ENCODE measurements at regions not wholly inside any gene's neighbourhood (a gene's known extent, or its start where the extent isn't known, plus 50 kb on each side); places are given as distances from the start of the nearest gene placed in this dataset.

DNA sequence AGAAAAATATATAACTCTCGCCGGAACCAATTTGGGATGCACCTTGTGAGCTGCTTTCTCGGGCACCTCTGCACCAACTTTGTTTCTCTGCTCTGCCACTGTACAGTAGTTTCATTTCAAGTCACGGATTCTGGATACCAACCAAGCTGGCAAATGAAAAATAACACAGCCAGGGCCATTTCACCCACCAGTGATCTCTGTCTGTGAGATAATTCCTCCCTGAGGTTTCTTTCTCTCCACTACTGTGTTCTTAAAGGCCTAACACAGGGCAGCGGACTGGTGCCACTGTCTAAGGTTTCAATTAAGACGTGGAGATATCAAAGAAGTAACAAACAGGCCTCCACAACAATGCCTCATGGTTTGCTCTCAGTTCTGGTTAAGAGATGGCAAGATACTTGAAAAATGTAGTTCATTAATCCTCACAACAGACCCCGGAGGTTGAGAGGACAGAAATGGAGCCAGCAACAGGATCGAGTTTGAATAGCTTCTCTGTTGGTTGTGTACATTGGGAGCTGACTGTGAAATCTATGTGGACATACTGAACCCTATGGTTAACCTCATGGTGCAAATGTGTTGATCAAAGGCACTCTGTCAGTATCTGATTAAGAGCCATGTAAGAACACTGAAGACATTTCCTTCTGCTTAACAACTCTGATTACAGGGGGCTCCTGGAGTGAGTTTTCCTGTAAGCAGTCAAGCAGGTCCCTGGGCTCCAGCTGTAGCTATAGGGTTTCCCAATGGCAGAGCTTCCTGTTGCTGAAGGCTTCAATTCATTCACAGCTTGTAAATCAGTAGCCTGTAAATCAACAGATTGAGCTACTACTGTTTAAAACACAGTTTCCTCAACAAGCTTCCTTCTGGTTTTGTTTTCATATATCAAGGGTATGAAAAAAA is 470.5 kb downstream of the EPHA3 start:
- TF ChIP-seq, protein P1, sequence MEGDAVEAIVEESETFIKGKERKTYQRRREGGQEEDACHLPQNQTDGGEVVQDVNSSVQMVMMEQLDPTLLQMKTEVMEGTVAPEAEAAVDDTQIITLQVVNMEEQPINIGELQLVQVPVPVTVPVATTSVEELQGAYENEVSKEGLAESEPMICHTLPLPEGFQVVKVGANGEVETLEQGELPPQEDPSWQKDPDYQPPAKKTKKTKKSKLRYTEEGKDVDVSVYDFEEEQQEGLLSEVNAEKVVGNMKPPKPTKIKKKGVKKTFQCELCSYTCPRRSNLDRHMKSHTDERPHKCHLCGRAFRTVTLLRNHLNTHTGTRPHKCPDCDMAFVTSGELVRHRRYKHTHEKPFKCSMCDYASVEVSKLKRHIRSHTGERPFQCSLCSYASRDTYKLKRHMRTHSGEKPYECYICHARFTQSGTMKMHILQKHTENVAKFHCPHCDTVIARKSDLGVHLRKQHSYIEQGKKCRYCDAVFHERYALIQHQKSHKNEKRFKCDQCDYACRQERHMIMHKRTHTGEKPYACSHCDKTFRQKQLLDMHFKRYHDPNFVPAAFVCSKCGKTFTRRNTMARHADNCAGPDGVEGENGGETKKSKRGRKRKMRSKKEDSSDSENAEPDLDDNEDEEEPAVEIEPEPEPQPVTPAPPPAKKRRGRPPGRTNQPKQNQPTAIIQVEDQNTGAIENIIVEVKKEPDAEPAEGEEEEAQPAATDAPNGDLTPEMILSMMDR (IDR thresholded peaks at IDR 0.05) = no peak
- TF ChIP-seq EZH2 (IDR thresholded peaks at IDR 0.05) (no peak), EZH2phosphoT487 (IDR thresholded peaks at IDR 0.05) (no peak)

Data from neural progenitor cell (in vitro differentiated cells).